Keratinocyte (primary cell): ENCODE measurements at regions not wholly inside any gene's neighbourhood (a gene's known extent, or its start where the extent isn't known, plus 50 kb on each side); places are given as distances from the start of the nearest gene placed in this dataset.

ENCODE experiments used
- DNase-seq: peaks from one replicate; pipeline ENCODE4 v3.0.0-alpha.2; 2011; ENCODE audit warnings: low read depth, missing footprints, low spot score
- FAIRE-seq: peaks from 2 replicates; lab custom pipeline; 2011; peaks lifted over from hg19 to GRCh38; lab: Jason Lieb, UNC
- H2AFZ ChIP-seq: 2 replicates; pipeline ENCODE4 v1.6.0; 2012; ENCODE audit warnings: low read length, control low read depth, inconsistent platforms; ENCODE audit not compliant: control insufficient read depth
- H3K27ac ChIP-seq: 2 replicates; pipeline ENCODE4 v1.5.1; 2011; ENCODE audit warnings: low read length; ENCODE audit not compliant: control insufficient read depth, insufficient read depth
- H3K27me3 ChIP-seq: 3 replicates; pipeline ENCODE4 v1.6.0; 2011; ENCODE audit warnings: low read length; ENCODE audit not compliant: control insufficient read depth, insufficient read depth; ENCODE audit errors: extremely low read depth
- H3K36me3 ChIP-seq, 2 experiments: 2 replicates in 1 of 2; 3 replicates in 1 of 2; pipeline ENCODE4 v1.5.1; 2011; ENCODE audit warnings: low read length in 2 of 2, mild to moderate bottlenecking in 1 of 2; ENCODE audit not compliant: control insufficient read depth in 2 of 2, insufficient read depth in 2 of 2; ENCODE audit errors: extremely low read depth in 1 of 2
- H3K4me1 ChIP-seq: 3 replicates; pipeline ENCODE4 v1.5.1; 2011; ENCODE audit warnings: low read length; ENCODE audit not compliant: control insufficient read depth, insufficient read depth; ENCODE audit errors: extremely low read depth
- H3K4me2 ChIP-seq: 3 replicates; pipeline ENCODE4 v1.6.0; 2011; ENCODE audit warnings: low read depth, low read length; ENCODE audit not compliant: control insufficient read depth, insufficient read depth; ENCODE audit errors: extremely low read depth
- H3K4me3 ChIP-seq, 3 experiments: fragments of 200-600 bp in 1 of 3; sonication (generic) in 1 of 3; 2 replicates in 2 of 3; 3 replicates in 1 of 3; pipeline ENCODE4 v1.5.1; 2011 to 2016; ENCODE audit warnings: low read length in 3 of 3, mild to moderate bottlenecking in 3 of 3, control low read depth in 2 of 3, inconsistent platforms in 1 of 3, low read depth in 1 of 3, mixed read lengths in 1 of 3, mixed run types in 1 of 3, moderate library complexity in 1 of 3; ENCODE audit not compliant: control insufficient read depth in 2 of 3, insufficient read depth in 2 of 3; ENCODE audit errors: extremely low read depth in 1 of 3
- H3K79me2 ChIP-seq: 2 replicates; pipeline ENCODE4 v1.6.0; 2012; ENCODE audit warnings: low read length; ENCODE audit not compliant: control insufficient read depth, insufficient read depth
- H3K9ac ChIP-seq: 3 replicates; pipeline ENCODE4 v1.6.0; 2011; ENCODE audit warnings: low read length; ENCODE audit not compliant: control insufficient read depth, insufficient read depth; ENCODE audit errors: extremely low read depth
- H3K9me1 ChIP-seq: 3 replicates; pipeline ENCODE4 v1.6.0; 2011; ENCODE audit warnings: low read length; ENCODE audit not compliant: control insufficient read depth, insufficient read depth; ENCODE audit errors: extremely low read depth
- H3K9me3 ChIP-seq: 2 replicates; pipeline ENCODE4 v1.5.1; 2012; ENCODE audit warnings: low read depth, low read length; ENCODE audit not compliant: control insufficient read depth
- H4K20me1 ChIP-seq: 3 replicates; pipeline ENCODE4 v1.6.0; 2011; ENCODE audit warnings: low read length; ENCODE audit not compliant: control insufficient read depth, insufficient read depth; ENCODE audit errors: extremely low read depth
- CTCF ChIP-seq, 3 experiments: IDR thresholded peaks in 1 of 3; conservative IDR thresholded peaks in 1 of 3; optimal IDR thresholded peaks in 1 of 3; 2 replicates in 2 of 3; 3 replicates in 1 of 3; pipeline versions ENCODE3 to v1.5.1; 2011; ENCODE audit warnings: low read length in 3 of 3, mild to moderate bottlenecking in 3 of 3, moderate library complexity in 2 of 3, control low read depth in 1 of 3, inconsistent platforms in 1 of 3; ENCODE audit not compliant: insufficient read depth in 2 of 3; ENCODE audit errors: extremely low read depth in 1 of 3
- EZH2 ChIP-seq: IDR thresholded peaks from one replicate; pipeline ENCODE4 v1.6.1; 2012; ENCODE audit warnings: inconsistent platforms, mild to moderate bottlenecking, low read length, moderate library complexity
- dilution Hi-C: fragments of 300-500 bp; cut with MboI; formaldehyde crosslinking; loops from one replicate; pipeline ENCODE4 v1.7.0; 2020; ENCODE audit warnings: low sequenced_read_pairs; ENCODE audit not compliant: extremely low pct_ligation_motif_present

DNA sequence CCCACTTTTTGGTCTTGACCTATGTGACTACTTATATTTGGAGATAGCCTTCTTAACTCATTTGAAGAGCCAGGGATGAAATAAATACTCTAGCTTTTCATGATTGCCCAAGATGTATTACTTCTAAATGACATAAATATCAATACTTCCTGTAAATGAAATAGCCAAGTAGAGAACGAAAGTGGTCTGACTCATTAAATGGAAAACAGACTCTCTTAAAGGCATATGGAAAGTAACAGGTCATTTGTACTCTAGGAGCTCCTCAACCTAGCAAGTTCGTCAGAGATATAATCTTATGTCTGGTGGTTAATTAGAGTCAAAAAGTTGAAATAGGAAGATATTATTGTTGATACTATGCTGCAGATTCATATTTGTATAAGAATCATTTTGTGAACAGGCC, 1105.4 kb downstream of the TUSC7 start:
- H3K9me3 ChIP-seq: no peaks in the 10 kb centered on the region
- no peaks in the 10 kb centered on the region for H3K36me3 ChIP-seq
- no peak overlapping the region for H3K4me3 ChIP-seq
- H4K20me1 ChIP-seq: no peaks in the 10 kb centered on the region
- H3K9me1 ChIP-seq: no peaks in the 10 kb centered on the region
- DNase-seq (no peak), FAIRE-seq (no peak)
- H3K9ac ChIP-seq: no peak overlapping the region
- no peak for TF ChIP-seq CTCF (optimal IDR thresholded peaks at IDR 0.05 in 1 of 3, IDR thresholded peaks at IDR 0.05 in 1 of 3, conservative IDR thresholded peaks at IDR 0.05 in 1 of 3; ENCODE audit: extremely low read depth in 1 of 3, insufficient read depth in 2 of 3, low read length in 3 of 3)
- TF ChIP-seq EZH2: no peak
- H3K4me2 ChIP-seq: no peak overlapping the region
- dilution Hi-C loops: no loop called here
- H3K27me3 ChIP-seq: no peaks in the 10 kb centered on the region
- H3K4me1 ChIP-seq: no peaks in the 10 kb centered on the region
- no peak overlapping the region for H2AFZ ChIP-seq
- no peak overlapping the region for H3K27ac ChIP-seq
- H3K79me2 ChIP-seq: no peaks in the 10 kb centered on the region

DNA sequence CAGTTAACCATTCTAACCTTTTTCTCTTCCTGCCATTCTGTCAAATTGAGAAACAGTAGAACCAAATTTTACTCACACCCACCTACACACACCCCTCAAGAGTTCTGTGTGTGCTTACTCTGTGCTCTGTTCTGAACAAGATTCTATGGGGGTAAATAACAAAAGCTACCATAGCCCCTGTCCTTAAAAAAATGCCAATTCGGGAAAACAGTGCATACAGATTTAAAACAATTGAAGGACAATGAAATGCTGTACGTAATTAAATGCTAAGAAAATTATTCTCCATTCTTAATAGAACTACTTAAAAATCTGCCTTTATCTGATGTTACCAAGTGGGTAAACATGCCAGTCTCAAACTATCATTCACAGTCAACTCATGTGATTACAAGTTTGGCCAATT, 1107.5 kb downstream of the TUSC7 start:
- DNase-seq (no peak), FAIRE-seq (no peak)
- Histone ChIP-seq H2AFZ (no peak overlapping the region), H3K27ac (no peak overlapping the region), H3K9me1 (no peaks in the 10 kb centered on the region), H3K4me1 (no peaks in the 10 kb centered on the region), H4K20me1 (no peaks in the 10 kb centered on the region), H3K9me3 (no peaks in the 10 kb centered on the region), H3K79me2 (no peaks in the 10 kb centered on the region), H3K36me3 (no peaks in the 10 kb centered on the region), H3K27me3 (no peaks in the 10 kb centered on the region), H3K4me2 (no peak overlapping the region), H3K4me3 (no peak overlapping the region), H3K9ac (no peak overlapping the region)
- dilution Hi-C loops: no loop called here
- TF ChIP-seq CTCF (optimal IDR thresholded peaks at IDR 0.05 in 1 of 3, IDR thresholded peaks at IDR 0.05 in 1 of 3, conservative IDR thresholded peaks at IDR 0.05 in 1 of 3; ENCODE audit: extremely low read depth in 1 of 3, insufficient read depth in 2 of 3, low read length in 3 of 3) (no peak), EZH2 (no peak)
